GM12892 (cell line): ENCODE measurements at regions not wholly inside any gene's neighbourhood (a gene's known extent, or its start where the extent isn't known, plus 50 kb on each side); places are given as distances from the start of the nearest gene placed in this dataset.

ENCODE experiments used
- POLR2A ChIP-seq: IDR thresholded peaks from 2 replicates; pipeline ENCODE4 v1.6.1; 2011; ENCODE audit warnings: low read depth, low read length, control low read depth
- POLR2AphosphoS5 ChIP-seq: IDR thresholded peaks from 2 replicates; pipeline ENCODE4 v1.6.1; 2011; ENCODE audit warnings: low read depth, low read length, control low read depth

GRCh38 chr4:111113591-111113990 lies 490.7 kb upstream of the PITX2 start:
- TF ChIP-seq POLR2AphosphoS5 (no peak), POLR2A (no peak)
